Stimulated activated CD4-positive, alpha-beta T cell treated with anti-CD3 and anti-CD28 coated beads, Interleukin-4, amount 100 ng/mL, for 48 hours (primary cell): ENCODE measurements at regions not wholly inside any gene's neighbourhood (a gene's known extent, or its start where the extent isn't known, plus 50 kb on each side); places are given as distances from the start of the nearest gene placed in this dataset.
"Not testable (repeated sequence)": the region's sequence is repeated elsewhere in the genome, so short reads cannot be mapped to it uniquely, and the experiment has no call there.

Experiments
- DNase-seq, 2 donors: peaks; one replicate each; pipeline ENCODE4 v3.0.0-alpha.2; 2020; ENCODE audit warnings: low read depth in 2 of 2

- DNase-seq, result no peak
Observed at GRCh38 chr1:47684964-47685762, 247.3 kb downstream of the FOXD2 start.

- DNase-seq, result no peak
Observed at GRCh38 chr1:47685763-47686066, 247.9 kb downstream of the FOXD2 start.

- no peak for DNase-seq
Observed at GRCh38 chr1:47686731-47687630, 249.1 kb downstream of the FOXD2 start.

GRCh38 chr1:47687631-47688460, 250.0 kb downstream of the FOXD2 start:
- no peak for DNase-seq

GRCh38 chr1:47688461-47689296, 250.8 kb downstream of the FOXD2 start:
- no peak for DNase-seq

- DNase-seq, result no peak
Observed at GRCh38 chr1:47689894-47690293, 252.1 kb downstream of the FOXD2 start.

GRCh38 chr1:47690341-47691250, 252.8 kb downstream of the FOXD2 start:
- DNase-seq, result no peak

GRCh38 chr1:47691293-47691692, 253.4 kb downstream of the FOXD2 start:
- not testable (repeated sequence) for DNase-seq

- no peak for DNase-seq
Observed at GRCh38 chr1:47692196-47692595, 254.4 kb downstream of the FOXD2 start.

- no peak for DNase-seq
Observed at GRCh38 chr1:47693115-47693514, 255.3 kb downstream of the FOXD2 start.

- no peak for DNase-seq
Observed at GRCh38 chr1:47694011-47694890, 256.4 kb downstream of the FOXD2 start.

- DNase-seq, result no peak
Observed at GRCh38 chr1:47696404-47696736, 258.5 kb downstream of the FOXD2 start.

GRCh38 chr1:47696737-47697441, 259.0 kb downstream of the FOXD2 start:
- no peak for DNase-seq

- no peak for DNase-seq
Observed at GRCh38 chr1:47697616-47698335, 259.9 kb downstream of the FOXD2 start.

- no peak for DNase-seq
Observed at GRCh38 chr1:47699492-47700235, 261.8 kb downstream of the FOXD2 start.

- no peak for DNase-seq
Observed at GRCh38 chr1:47701283-47701682, 263.4 kb downstream of the FOXD2 start.
